Common myeloid progenitor, CD34-positive (primary cell): ENCODE measurements at regions not wholly inside any gene's neighbourhood (a gene's known extent, or its start where the extent isn't known, plus 50 kb on each side); places are given as distances from the start of the nearest gene placed in this dataset.

Source experiments
- CTCF ChIA-PET: fragments of 350-600 bp; sonication (Branson Sonifier 250); formaldehyde crosslinking; loops from one replicate; lab custom pipeline; 2021; ENCODE audit warnings: antibody characterized with exemption; lab: Charles Lee
- POLR2A ChIA-PET: fragments of 350-600 bp; sonication (Branson Sonifier 250); formaldehyde crosslinking; loops from one replicate; lab custom pipeline; 2021; ENCODE audit warnings: antibody characterized with exemption; lab: Charles Lee
- DNase-seq, 3 donors: peaks; one replicate each; pipeline versions ENCODE4 v3.0.0 to v3.0.0-alpha.2; 2013
- H3K27ac ChIP-seq, 2 experiments: 1 replicate in 1 of 2; 2 replicates in 1 of 2; pipeline ENCODE4 v1.7.0; 2013; ENCODE audit warnings: inconsistent platforms in 2 of 2, low read length in 2 of 2, mild to moderate bottlenecking in 2 of 2, low read depth in 1 of 2, moderate library complexity in 1 of 2; ENCODE audit not compliant: severe bottlenecking in 2 of 2, insufficient read depth in 1 of 2, poor library complexity in 1 of 2
- H3K27me3 ChIP-seq, 5 experiments: replicated peaks in 2 of 5; 1 replicate in 3 of 5; 2 replicates in 2 of 5; pipeline versions ENCODE4 v1.6.1 to v1.7.0; 2013; ENCODE audit warnings: low read length in 4 of 5, mild to moderate bottlenecking in 2 of 5, moderate library complexity in 2 of 5, inconsistent platforms in 1 of 5; ENCODE audit not compliant: insufficient read depth in 5 of 5, control insufficient read depth in 4 of 5
- H3K36me3 ChIP-seq, 4 experiments: 1 replicate in 2 of 4; 2 replicates in 2 of 4; pipeline versions ENCODE4 v1.6.1 to v1.7.0; 2013; ENCODE audit warnings: low read length in 3 of 4, control low read depth in 1 of 4, mild to moderate bottlenecking in 1 of 4; ENCODE audit not compliant: control insufficient read depth in 4 of 4, insufficient read depth in 4 of 4
- H3K4me1 ChIP-seq, 4 experiments: 1 replicate in 3 of 4; 2 replicates in 1 of 4; pipeline versions ENCODE4 v1.6.1 to v1.7.1; 2013; ENCODE audit warnings: low read length in 3 of 4, mild to moderate bottlenecking in 3 of 4, control low read depth in 1 of 4, inconsistent platforms in 1 of 4, moderate library complexity in 1 of 4; ENCODE audit not compliant: control insufficient read depth in 4 of 4, insufficient read depth in 4 of 4; ENCODE audit errors: control extremely low read depth in 1 of 4
- H3K4me3 ChIP-seq, 7 experiments: 1 replicate in 4 of 7; 2 replicates in 3 of 7; pipeline versions ENCODE4 v1.5.1 to v1.7.0; 2013; ENCODE audit warnings: mild to moderate bottlenecking in 7 of 7, low read length in 6 of 7, moderate library complexity in 6 of 7, inconsistent platforms in 2 of 7, low read depth in 2 of 7, control low read depth in 1 of 7; ENCODE audit not compliant: insufficient read depth in 4 of 7, control insufficient read depth in 1 of 7; ENCODE audit errors: extremely low read depth in 1 of 7
- H3K9me3 ChIP-seq, 5 experiments: 1 replicate in 4 of 5; 2 replicates in 1 of 5; pipeline versions ENCODE4 v1.6.1 to v1.7.1; 2013; ENCODE audit warnings: low read length in 4 of 5, mild to moderate bottlenecking in 2 of 5, inconsistent platforms in 1 of 5, low read depth in 1 of 5, moderate library complexity in 1 of 5; ENCODE audit not compliant: control insufficient read depth in 4 of 5, insufficient read depth in 2 of 5; ENCODE audit errors: control extremely low read depth in 1 of 5
- WGBS: methylation state at CpG from one replicate; pipeline ENCODE4 v1.1.5; 2013; ENCODE audit not compliant: insufficient coverage; 5-methylcytosine and 5-hydroxymethylcytosine counted together

DNA sequence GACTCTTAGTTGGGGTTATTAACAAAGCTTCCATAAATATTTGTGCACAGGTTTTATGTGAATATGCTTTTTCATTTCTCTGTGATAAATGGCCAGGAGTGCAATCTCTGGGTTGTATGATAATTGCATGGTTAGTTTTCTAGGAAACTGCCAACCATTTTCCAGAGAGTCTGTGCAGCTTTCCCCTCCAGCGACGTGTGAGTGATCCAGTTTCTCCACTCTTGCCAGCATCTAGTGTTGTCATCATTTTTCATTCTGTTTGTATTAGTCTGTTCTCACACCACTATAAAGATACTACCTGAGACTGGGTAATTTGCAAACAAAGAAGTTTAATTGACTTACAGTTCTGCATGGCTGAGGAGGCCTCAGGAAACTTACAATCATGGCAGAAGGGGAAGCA, 319.6 kb upstream of the SHH start:
- POLR2A ChIA-PET = no interaction called here

DNA sequence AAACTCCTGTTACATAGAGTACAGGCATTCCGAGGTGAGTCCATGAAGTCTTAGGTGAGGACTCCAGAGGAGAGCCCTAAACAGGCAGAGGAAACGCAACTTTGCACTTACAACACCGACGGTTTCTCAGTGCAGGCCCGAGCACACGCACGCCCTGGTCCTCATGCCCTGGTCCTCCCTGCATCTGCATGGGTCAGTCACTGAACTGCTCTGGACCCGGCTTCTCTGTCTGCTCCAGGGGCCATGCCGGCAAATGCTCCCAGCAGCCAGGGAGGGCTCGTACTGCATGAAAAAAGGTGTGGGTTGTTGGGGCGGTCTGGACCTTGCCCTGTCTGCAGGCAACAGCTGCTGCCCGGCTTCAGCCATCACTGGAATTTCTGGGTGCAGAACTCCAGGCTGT, 317.3 kb upstream of the SHH start:
- no peak overlapping the region for H3K27ac ChIP-seq
- WGBS = 92% methylated on average over 12 of the region's 12 CpGs
- H3K27me3 ChIP-seq = no peaks in the 10 kb centered on the region
- H3K4me3 ChIP-seq = no peak overlapping the region
- no peak for DNase-seq
- ChIA-PET CTCF (no interaction called here), POLR2A (no interaction called here)
- no peaks in the 10 kb centered on the region for H3K9me3 ChIP-seq
- H3K36me3 ChIP-seq = no peaks in the 10 kb centered on the region
- H3K4me1 ChIP-seq = no peaks in the 10 kb centered on the region

More for the DNA sequence above, 319.6 kb upstream of the SHH start:
- Histone ChIP-seq H3K4me1 (no peaks in the 10 kb centered on the region), H3K27ac (no peak overlapping the region), H3K4me3 (no peak overlapping the region), H3K27me3 (peaks cover 0 to 2% (median 0%) of the 10 kb centered on the region in 5 experiments), H3K9me3 (no peaks in the 10 kb centered on the region), H3K36me3 (no peaks in the 10 kb centered on the region)
- no peak for DNase-seq
- WGBS = 100% methylated on average over 1 of the region's 2 CpGs
- CTCF ChIA-PET = no interaction called here

DNA sequence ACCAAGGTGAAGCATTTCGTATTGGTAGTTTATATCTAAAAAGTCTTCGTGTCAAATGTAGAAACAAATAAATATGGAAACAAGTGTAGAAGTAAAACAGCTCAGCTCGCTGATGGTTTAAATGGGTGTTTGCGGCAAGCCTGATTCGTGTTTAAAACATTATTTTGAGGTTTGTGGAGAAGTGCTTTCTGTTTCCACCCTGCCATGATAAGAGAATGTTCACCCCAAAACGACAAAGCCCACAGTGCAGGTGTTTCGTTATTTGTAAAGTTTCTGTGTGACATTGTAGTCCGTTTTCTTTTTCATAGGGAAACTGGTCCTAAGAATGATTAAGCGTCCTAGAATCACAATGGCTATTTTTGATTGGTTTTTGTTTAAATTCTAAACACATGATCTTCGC, 316.2 kb upstream of the SHH start:
- ChIA-PET CTCF (no interaction called here), POLR2A (no interaction called here)
- whole genome bisulfite sequencing = 94% methylated on average over 10 of the region's 10 CpGs
- H3K27ac ChIP-seq = no peak overlapping the region
- H3K4me3 ChIP-seq = no peak overlapping the region
- no peaks in the 10 kb centered on the region for H3K4me1 ChIP-seq
- no peaks in the 10 kb centered on the region for H3K27me3 ChIP-seq
- H3K9me3 ChIP-seq = no peaks in the 10 kb centered on the region
- no peak for DNase-seq
- H3K36me3 ChIP-seq = no peaks in the 10 kb centered on the region

DNA sequence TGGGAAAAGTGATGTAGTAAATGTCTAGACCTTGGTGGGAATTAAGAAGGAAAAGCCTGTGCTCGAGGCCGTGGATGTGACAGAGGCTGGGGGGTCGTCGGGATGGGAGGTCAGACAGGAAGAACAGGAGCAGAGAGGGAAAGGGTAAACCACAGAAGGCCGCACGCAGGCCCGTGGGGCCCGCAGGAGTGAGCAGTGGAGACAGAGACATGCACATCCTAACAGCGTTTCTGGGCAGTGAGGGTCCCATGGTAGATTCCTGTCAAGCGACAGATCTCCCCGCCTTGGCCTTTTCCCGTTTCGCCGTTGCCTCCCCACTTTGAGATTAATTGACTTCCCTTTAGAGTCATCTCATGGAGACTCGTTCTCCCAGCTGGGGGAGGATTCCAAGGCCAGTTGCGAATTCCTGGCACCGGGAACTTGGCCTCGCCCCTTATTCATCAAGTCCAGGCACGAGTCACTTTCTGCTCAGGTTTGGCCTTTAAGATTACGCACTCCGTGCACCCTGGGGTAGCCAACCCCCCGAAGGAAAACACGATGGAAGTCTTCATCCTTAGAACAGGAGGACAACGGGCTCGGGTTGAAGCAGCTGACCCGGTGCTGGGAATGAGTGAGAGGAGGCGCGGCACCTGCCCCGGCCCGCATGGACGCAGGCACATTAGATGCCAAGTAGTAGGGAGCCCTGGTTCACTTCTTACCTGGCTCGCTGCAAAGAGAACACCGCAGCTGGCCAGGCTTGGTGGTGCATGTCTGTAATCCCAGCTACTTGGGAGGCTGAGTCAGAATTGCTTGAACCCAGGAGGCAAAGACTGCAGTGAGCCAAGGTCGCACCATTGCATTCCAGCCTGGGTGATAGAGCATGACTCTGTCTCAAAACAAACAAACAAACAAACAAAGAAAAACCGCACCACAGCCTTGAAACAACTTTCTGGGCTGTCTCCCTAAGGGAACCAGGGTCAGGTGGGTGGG, 315.2 kb upstream of the SHH start:
- Histone ChIP-seq H3K9me3 (no peaks in the 10 kb centered on the region), H3K4me1 (no peaks in the 10 kb centered on the region), H3K36me3 (no peaks in the 10 kb centered on the region), H3K27ac (no peak overlapping the region), H3K27me3 (no peaks in the 10 kb centered on the region), H3K4me3 (no peak overlapping the region)
- 88% methylated on average over 34 of the region's 35 CpGs for WGBS
- ChIA-PET CTCF (no interaction called here), POLR2A (no interaction called here)
- DNase-seq = no peak

DNA sequence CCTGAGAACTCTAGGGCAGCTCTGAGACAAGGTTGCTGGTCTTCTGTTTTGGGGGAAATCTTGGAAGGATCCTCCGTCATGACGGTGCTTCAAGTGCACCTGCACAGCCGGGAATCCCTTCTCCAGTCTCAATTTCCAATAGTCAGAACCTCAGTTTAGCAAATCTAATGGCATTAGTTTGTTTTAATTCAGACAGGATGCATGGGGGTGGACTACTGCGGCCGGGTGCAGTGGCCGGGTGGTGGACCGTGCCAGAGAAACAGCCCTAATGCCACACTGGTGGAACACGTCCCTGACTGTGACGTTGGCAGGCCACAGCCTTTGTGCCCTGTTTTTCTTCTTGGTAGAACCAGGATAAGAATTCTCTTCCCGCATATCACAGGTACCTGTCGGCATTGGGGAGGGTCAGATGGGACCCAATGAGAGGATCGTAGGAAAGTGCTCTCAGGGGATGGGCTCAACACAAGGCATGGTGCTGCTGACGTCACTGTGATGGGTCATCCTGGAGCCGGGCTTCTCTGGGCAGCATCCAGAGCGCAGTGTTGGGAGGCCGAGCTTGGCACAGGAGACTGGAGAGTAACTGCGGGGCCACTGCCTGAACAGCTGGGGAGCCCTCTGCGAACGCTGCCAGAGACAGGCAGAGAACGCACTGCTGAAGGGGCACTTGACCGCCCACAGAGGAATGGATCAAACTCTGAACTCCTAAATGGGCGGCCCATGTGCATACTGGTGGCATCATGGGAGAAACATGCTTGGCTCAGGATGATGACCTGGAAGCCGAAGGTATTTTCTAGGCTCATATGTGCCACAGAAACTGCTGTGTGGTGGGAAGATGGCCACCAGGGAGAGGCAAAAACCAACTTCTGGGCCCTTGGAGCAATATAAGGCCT, 313.8 kb upstream of the SHH start:
- ChIA-PET POLR2A (no interaction called here), CTCF (no interaction called here)
- H3K9me3 ChIP-seq = no peaks in the 10 kb centered on the region

DNA sequence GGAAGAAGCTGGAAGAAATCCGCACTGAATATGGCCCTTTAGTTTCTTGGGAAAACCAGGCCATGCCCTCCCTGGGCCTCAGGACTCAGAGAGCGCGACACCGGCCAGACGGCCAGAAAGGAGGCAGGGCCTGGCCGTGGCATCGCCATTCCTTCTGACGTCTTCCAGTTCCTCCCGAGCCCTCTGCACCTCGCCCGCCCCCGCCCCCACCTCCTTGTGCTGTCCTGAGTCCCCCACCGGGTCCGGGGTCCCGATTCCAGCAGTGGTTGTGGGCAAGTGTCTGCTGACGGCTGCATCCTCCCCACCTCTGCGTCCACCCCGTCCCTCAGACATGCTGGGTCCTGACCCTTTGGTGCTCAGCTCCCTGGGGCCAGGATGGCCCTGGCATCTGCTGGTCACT, 312.1 kb upstream of the SHH start:
- H3K27me3 ChIP-seq = no peaks in the 10 kb centered on the region
- no peak overlapping the region for H3K27ac ChIP-seq
- H3K36me3 ChIP-seq = no peaks in the 10 kb centered on the region
- no peaks in the 10 kb centered on the region for H3K9me3 ChIP-seq
- H3K4me1 ChIP-seq = no peaks in the 10 kb centered on the region
- WGBS = 90% methylated on average over 14 of the region's 18 CpGs
- H3K4me3 ChIP-seq = no peak overlapping the region
- no peak for DNase-seq
- CTCF ChIA-PET = no interaction called here
- POLR2A ChIA-PET = no interaction called here

More for the DNA sequence above, 313.8 kb upstream of the SHH start:
- Histone ChIP-seq H3K27ac (no peak overlapping the region), H3K36me3 (no peaks in the 10 kb centered on the region), H3K27me3 (no peaks in the 10 kb centered on the region), H3K4me3 (no peak overlapping the region), H3K4me1 (no peaks in the 10 kb centered on the region)
- WGBS = 92% methylated on average over 23 of the region's 23 CpGs
- DNase-seq = no peak

DNA sequence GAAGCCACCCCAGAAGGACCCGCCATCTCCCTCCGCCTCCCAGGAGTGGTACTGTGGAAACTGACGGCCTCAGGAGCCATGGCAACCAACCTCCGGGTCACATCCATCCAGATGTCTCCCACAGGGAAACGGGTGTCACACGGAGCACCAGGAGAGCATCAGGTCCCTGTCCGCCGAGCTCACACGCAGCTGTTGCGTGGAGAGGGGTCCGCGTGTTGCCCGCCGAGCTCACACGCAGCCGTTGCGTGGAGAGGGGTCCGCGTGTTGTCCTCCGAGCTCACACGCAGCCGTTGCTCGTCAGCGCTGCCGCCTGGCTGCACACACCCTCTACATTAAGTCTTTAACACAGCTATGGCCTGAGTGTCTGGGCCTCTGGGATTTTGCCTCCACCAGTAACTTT, 311.1 kb upstream of the SHH start:
- H3K9me3 ChIP-seq = no peaks in the 10 kb centered on the region
- no peaks in the 10 kb centered on the region for H3K36me3 ChIP-seq
- no peaks in the 10 kb centered on the region for H3K27me3 ChIP-seq
- 97% methylated on average over 18 of the region's 25 CpGs for WGBS
- ChIA-PET CTCF (no interaction called here), POLR2A (no interaction called here)
- no peaks in the 10 kb centered on the region for H3K4me1 ChIP-seq
- no peak overlapping the region for H3K27ac ChIP-seq
- H3K4me3 ChIP-seq = no peak overlapping the region
- DNase-seq = no peak
